ENCODE measurements at regions not wholly inside any gene's neighbourhood (a gene's known extent, or its start where the extent isn't known, plus 50 kb on each side); places are given as distances from the start of the nearest gene placed in this dataset.

GRCh38 chr20:24108581-24108980, 120.0 kb upstream of the GGTLC1 start:
- TF ChIP-seq CTCF (IDR thresholded peaks at IDR 0.05), result no peak
- no peak for TF ChIP-seq POLR2A (IDR thresholded peaks at IDR 0.05)

Data from tibial nerve (tissue), 3 donors.